Calu3 (cell line): ENCODE measurements at regions not wholly inside any gene's neighbourhood (a gene's known extent, or its start where the extent isn't known, plus 50 kb on each side); places are given as distances from the start of the nearest gene placed in this dataset.

Experiments used
- BruUV-seq: library from RNA; stranded (reverse); fragments of 400-500 nt; replicated peaks from 2 replicates; lab custom pipeline; 2021; lab: Mats Ljungman, UMichigan
- CTCF ChIA-PET: fragments of 300-600 bp; sonication (Branson Sonifier 250); formaldehyde crosslinking; loops from one replicate; lab custom pipeline; 2022; ENCODE audit warnings: antibody characterized with exemption; lab: Charles Lee
- DNase-seq: peaks from one replicate; pipeline ENCODE4 v3.0.0; 2022
- H3K27ac Mint-ChIP-seq: one replicate; pipeline ENCODE4 v1.8.0; 2022; ENCODE audit warnings: mixed read lengths; ENCODE audit not compliant: unreplicated experiment
- H3K27me3 Mint-ChIP-seq: one replicate; pipeline ENCODE4 v1.8.0; 2022; ENCODE audit warnings: mixed read lengths; ENCODE audit not compliant: unreplicated experiment
- H3K36me3 Mint-ChIP-seq: one replicate; pipeline ENCODE4 v1.8.0; 2022; ENCODE audit warnings: mild to moderate bottlenecking, moderate library complexity, mixed read lengths; ENCODE audit not compliant: insufficient read depth, unreplicated experiment
- H3K4me1 Mint-ChIP-seq: one replicate; pipeline ENCODE4 v1.8.0; 2022; ENCODE audit warnings: mild to moderate bottlenecking, low read depth, mixed read lengths; ENCODE audit not compliant: unreplicated experiment
- H3K4me3 Mint-ChIP-seq: one replicate; pipeline ENCODE4 v1.8.0; 2022; ENCODE audit warnings: mild to moderate bottlenecking, low read depth, moderate library complexity, mixed read lengths; ENCODE audit not compliant: unreplicated experiment
- H3K9me3 Mint-ChIP-seq: one replicate; pipeline ENCODE4 v1.8.0; 2022; ENCODE audit warnings: low read depth, mixed read lengths; ENCODE audit not compliant: unreplicated experiment
- CTCF ChIP-seq: fragments of 200-600 bp; IDR thresholded peaks from one replicate; pipeline ENCODE4 v1.8.0; 2022; ENCODE audit warnings: antibody characterized with exemption; ENCODE audit not compliant: unreplicated experiment
- intact Hi-C: fragments of 100-400 bp; cut with micrococcal nuclease; formaldehyde crosslinking; loops from one replicate; pipeline ENCODE4 v1.10.0; 2022; ENCODE audit not compliant: unreplicated experiment

DNA sequence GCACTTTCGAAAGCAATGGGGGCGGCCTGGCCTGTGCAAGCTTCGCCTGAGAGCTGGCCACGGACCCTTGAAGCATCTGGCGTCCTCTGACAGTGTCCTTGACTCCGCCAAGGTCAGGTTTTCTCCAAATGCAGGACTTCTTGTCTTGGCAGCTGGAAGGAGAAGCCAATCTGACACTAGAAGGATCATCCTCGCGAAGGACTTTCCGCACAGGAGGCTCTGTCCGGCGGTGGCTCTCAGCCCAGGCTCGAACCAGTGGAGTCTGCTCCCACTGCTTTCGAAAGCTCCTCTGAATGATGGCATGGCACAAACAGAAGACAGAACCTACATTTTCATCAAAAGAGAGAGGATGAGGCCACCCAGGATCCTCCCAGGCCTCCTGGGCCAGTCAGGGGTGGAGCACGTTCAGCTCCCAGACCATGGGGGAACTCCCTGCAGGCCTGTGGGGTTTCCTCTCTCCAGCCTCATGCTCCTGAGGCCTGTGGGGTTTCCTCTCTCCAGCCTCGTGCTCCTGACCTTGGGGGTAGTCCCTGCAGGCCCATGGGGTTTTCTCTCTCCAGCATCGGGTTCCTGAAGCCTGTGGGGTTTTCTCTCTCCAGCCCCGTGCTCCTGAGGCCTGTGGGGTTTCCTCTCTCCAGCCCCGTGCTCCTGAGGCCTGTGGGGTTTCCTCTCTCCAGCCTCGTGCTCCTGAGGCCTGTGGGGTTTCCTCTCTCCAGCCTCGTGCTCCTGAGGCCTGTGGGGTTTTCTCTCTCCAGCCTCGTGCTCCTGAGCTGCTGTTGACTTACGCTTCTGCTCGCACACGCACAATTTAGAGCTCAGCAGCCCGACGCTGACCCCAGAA lies 396.5 kb upstream of the SALL3 start:
- CTCF ChIA-PET, result no interaction called here
- no peak for TF ChIP-seq CTCF
- no peaks in the 10 kb centered on the region for H3K4me1 Mint-ChIP-seq
- no peaks in the 10 kb centered on the region for H3K27me3 Mint-ChIP-seq
- H3K9me3 Mint-ChIP-seq, result peaks cover 7% of the 10 kb centered on the region
- no TSS peak for BruUV-seq
- no peak overlapping the region for H3K27ac Mint-ChIP-seq
- no peak overlapping the region for H3K4me3 Mint-ChIP-seq
- intact Hi-C loops, result no loop called here
- H3K36me3 Mint-ChIP-seq, result no peaks in the 10 kb centered on the region
- DNase-seq, result no peak

- Mint-ChIP-seq H3K4me1 (no peaks in the 10 kb centered on the region), H3K27me3 (no peaks in the 10 kb centered on the region), H3K27ac (no peak overlapping the region), H3K9me3 (peaks cover 7% of the 10 kb centered on the region), H3K36me3 (no peaks in the 10 kb centered on the region), H3K4me3 (no peak overlapping the region)
- no peak for TF ChIP-seq CTCF
- BruUV-seq, result no TSS peak
- intact Hi-C loops, result no loop called here
- no peak for DNase-seq
- CTCF ChIA-PET, result no interaction called here
These were observed 395.7 kb upstream of the SALL3 start for GRCh38 chr18:78583739-78584458.

DNA sequence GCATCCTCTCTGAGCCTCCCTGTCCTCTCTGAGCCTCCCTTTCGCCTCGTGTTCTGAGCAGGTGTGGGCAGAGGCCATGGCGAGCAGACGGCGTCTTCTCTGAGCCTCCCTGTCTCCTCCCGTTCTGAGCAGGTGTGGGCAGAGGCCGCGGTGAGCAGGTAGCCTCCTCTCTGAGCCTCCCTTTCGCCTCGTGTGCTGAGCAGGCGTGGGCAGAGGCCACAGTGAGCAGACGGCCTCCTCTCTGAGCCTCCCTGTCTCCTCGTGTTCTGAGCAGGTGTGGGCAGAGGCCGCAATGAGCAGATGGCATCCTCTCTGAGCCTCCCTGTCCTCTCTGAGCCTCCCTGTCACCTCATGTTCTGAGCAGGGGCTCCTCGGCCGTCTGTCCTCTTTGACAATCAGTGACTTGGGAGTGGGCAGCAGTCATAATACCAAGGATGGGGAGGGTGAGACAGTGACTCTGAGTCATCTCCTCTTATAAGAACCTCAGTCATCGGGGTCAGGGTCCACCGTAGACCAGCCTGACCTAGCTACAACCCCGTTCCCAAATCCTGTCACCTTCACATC lies 395.1 kb upstream of the SALL3 start:
- Mint-ChIP-seq H3K4me3 (no peak overlapping the region), H3K4me1 (no peaks in the 10 kb centered on the region), H3K27me3 (no peaks in the 10 kb centered on the region), H3K9me3 (peaks cover 7% of the 10 kb centered on the region), H3K27ac (no peak overlapping the region), H3K36me3 (no peaks in the 10 kb centered on the region)
- intact Hi-C loops, result no loop called here
- no TSS peak for BruUV-seq
- no peak for TF ChIP-seq CTCF
- no peak for DNase-seq
- CTCF ChIA-PET, result no interaction called here

- DNase-seq, result no peak
- H3K36me3 Mint-ChIP-seq, result no peaks in the 10 kb centered on the region
- CTCF ChIA-PET, result no interaction called here
- no TSS peak for BruUV-seq
- H3K4me1 Mint-ChIP-seq, result no peaks in the 10 kb centered on the region
- no peak overlapping the region for H3K27ac Mint-ChIP-seq
- no peak for TF ChIP-seq CTCF
- no peak overlapping the region for H3K4me3 Mint-ChIP-seq
- H3K27me3 Mint-ChIP-seq, result no peaks in the 10 kb centered on the region
- intact Hi-C loops, result no loop called here
- H3K9me3 Mint-ChIP-seq, result peaks cover 4% of the 10 kb centered on the region
These were observed 393.0 kb upstream of the SALL3 start for GRCh38 chr18:78586586-78586985.
